H1 (cell line): ENCODE measurements at regions not wholly inside any gene's neighbourhood (a gene's known extent, or its start where the extent isn't known, plus 50 kb on each side); places are given as distances from the start of the nearest gene placed in this dataset.

ENCODE experiments used
- CTCF ChIA-PET: fragments of 300-600 bp; sonication (Branson Sonifier 250); formaldehyde crosslinking; loops from one replicate; lab custom pipeline; 2021; ENCODE audit not compliant: partially characterized antibody; lab: Charles Lee
- POLR2A ChIA-PET: fragments of 300-600 bp; sonication (Branson Sonifier 250); formaldehyde crosslinking; loops from one replicate; lab custom pipeline; 2021; ENCODE audit warnings: inconsistent platforms; ENCODE audit not compliant: partially characterized antibody; lab: Charles Lee
- DNase-seq, 2 experiments: peaks; one replicate each; pipeline versions ENCODE4 v3.0.0 to v3.0.0-alpha.2; 2010 to 2022; ENCODE audit warnings: low spot score in 2 of 2, low read depth in 1 of 2, mixed read lengths in 1 of 2
- FAIRE-seq: peaks from 2 replicates; lab custom pipeline; 2011; peaks lifted over from hg19 to GRCh38; lab: Jason Lieb, UNC
- H2AFZ ChIP-seq: 2 replicates; pipeline ENCODE4 v1.8.1; 2012; ENCODE audit warnings: low read length, inconsistent platforms
- H2AK5ac ChIP-seq: 2 replicates; pipeline ENCODE4 v1.6.1; 2013; ENCODE audit warnings: low read depth, low read length
- H2BK120ac ChIP-seq: replicated peaks from 2 replicates; pipeline ENCODE3; 2013; ENCODE audit warnings: low read depth, low read length, inconsistent platforms
- H2BK12ac ChIP-seq: 2 replicates; pipeline ENCODE4 v1.6.1; 2013; ENCODE audit warnings: low read depth, low read length
- H2BK15ac ChIP-seq: 2 replicates; pipeline ENCODE4 v1.6.1; 2013; ENCODE audit warnings: low read length
- H2BK20ac ChIP-seq: 2 replicates; pipeline ENCODE4 v1.6.1; 2013; ENCODE audit warnings: low read length
- H2BK5ac ChIP-seq: 2 replicates; pipeline ENCODE4 v1.6.1; 2013; ENCODE audit warnings: low read depth, low read length
- H3K14ac ChIP-seq: 2 replicates; pipeline ENCODE4 v1.6.1; 2013; ENCODE audit warnings: inconsistent platforms; ENCODE audit not compliant: insufficient read length
- H3K18ac ChIP-seq: 2 replicates; pipeline ENCODE4 v1.6.1; 2013; ENCODE audit warnings: low read length; ENCODE audit errors: extremely low read depth
- H3K23ac ChIP-seq: 2 replicates; pipeline ENCODE4 v1.6.1; 2013; ENCODE audit warnings: inconsistent platforms; ENCODE audit not compliant: insufficient read length
- H3K23me2 ChIP-seq: 2 replicates; pipeline ENCODE4 v1.6.1; 2013; ENCODE audit warnings: low read depth, low read length
- H3K27ac ChIP-seq: 2 replicates; pipeline ENCODE4 v1.6.1; 2011; ENCODE audit warnings: low read depth, low read length, inconsistent platforms
- H3K27me3 ChIP-seq, 4 experiments: replicated peaks in 1 of 4; 1 replicate in 1 of 4; 2 replicates in 3 of 4; pipeline versions ENCODE4 v1.6.1 to v1.8.1; 2011 to 2013; ENCODE audit warnings: low read length in 3 of 4, mild to moderate bottlenecking in 3 of 4, inconsistent platforms in 2 of 4, mixed read lengths in 2 of 4, moderate library complexity in 1 of 4; ENCODE audit not compliant: control insufficient read depth in 3 of 4, insufficient read depth in 3 of 4; ENCODE audit errors: extremely low read depth in 1 of 4
- H3K36me3 ChIP-seq, 4 experiments: 2 replicates each; pipeline versions ENCODE4 v1.6.1 to v1.8.1; 2011 to 2013; ENCODE audit warnings: mild to moderate bottlenecking in 4 of 4, low read length in 3 of 4, moderate library complexity in 2 of 4, control low read depth in 1 of 4, inconsistent platforms in 1 of 4; ENCODE audit not compliant: insufficient read depth in 4 of 4, control insufficient read depth in 2 of 4
- H3K4ac ChIP-seq: replicated peaks from 2 replicates; pipeline ENCODE3; 2013; ENCODE audit warnings: low read length, low read depth, mixed read lengths, inconsistent platforms; ENCODE audit not compliant: insufficient read length
- H3K4me1 ChIP-seq, 4 experiments: replicated peaks in 1 of 4; 1 replicate in 1 of 4; 2 replicates in 3 of 4; pipeline versions ENCODE4 v1.6.1 to v1.8.1; 2011 to 2013; ENCODE audit warnings: low read length in 3 of 4, inconsistent platforms in 2 of 4, mixed read lengths in 1 of 4; ENCODE audit not compliant: insufficient read depth in 4 of 4, control insufficient read depth in 3 of 4
- H3K4me2 ChIP-seq, 2 experiments: 2 replicates each; pipeline versions ENCODE4 v1.6.1 to v1.8.1; 2011 to 2013; ENCODE audit warnings: low read depth in 2 of 2, low read length in 2 of 2, control low read depth in 1 of 2, inconsistent platforms in 1 of 2, mild to moderate bottlenecking in 1 of 2; ENCODE audit not compliant: insufficient read depth in 1 of 2
- H3K4me3 ChIP-seq, 4 experiments: fragments of 200-600, 300-600 bp in 1 of 4; sonication (generic), shearing (Covaris generic), sonication (Bioruptor Twin) in 1 of 4; 2 replicates each; pipeline versions ENCODE4 v1.5.1 to v1.8.1; 2011 to 2016; ENCODE audit warnings: low read length in 4 of 4, low read depth in 3 of 4, control low read depth in 2 of 4, inconsistent platforms in 2 of 4, mild to moderate bottlenecking in 2 of 4, mixed read lengths in 1 of 4, moderate library complexity in 1 of 4; ENCODE audit not compliant: insufficient read depth in 2 of 4; ENCODE audit errors: extremely low read depth in 1 of 4
- H3K56ac ChIP-seq: replicated peaks from 2 replicates; pipeline ENCODE3; 2013; ENCODE audit warnings: low read depth, mild to moderate bottlenecking, mixed read lengths, low read length, inconsistent platforms; ENCODE audit not compliant: insufficient read length
- H3K79me1 ChIP-seq: 2 replicates; pipeline ENCODE4 v1.6.1; 2013; ENCODE audit warnings: low read depth, low read length, control low read depth
- H3K79me2 ChIP-seq, 2 experiments: 2 replicates each; pipeline versions ENCODE4 v1.6.1 to v1.8.1; 2012 to 2013; ENCODE audit warnings: low read length in 2 of 2, mild to moderate bottlenecking in 2 of 2, inconsistent platforms in 1 of 2; ENCODE audit not compliant: insufficient read depth in 2 of 2, control insufficient read depth in 1 of 2
- H3K9ac ChIP-seq, 4 experiments: replicated peaks in 1 of 4; 1 replicate in 1 of 4; 2 replicates in 3 of 4; pipeline versions ENCODE4 v1.6.1 to v1.8.1; 2011 to 2013; ENCODE audit warnings: low read depth in 3 of 4, low read length in 3 of 4, control low read depth in 2 of 4, mild to moderate bottlenecking in 2 of 4, moderate library complexity in 2 of 4, inconsistent platforms in 1 of 4; ENCODE audit errors: extremely low read depth in 1 of 4
- H3K9me3 ChIP-seq, 2 experiments: 2 replicates each; pipeline versions ENCODE4 v1.6.1 to v1.8.1; 2012 to 2013; ENCODE audit warnings: mild to moderate bottlenecking in 2 of 2, moderate library complexity in 2 of 2, control low read depth in 1 of 2, inconsistent platforms in 1 of 2, low read depth in 1 of 2, low read length in 1 of 2, mixed read lengths in 1 of 2; ENCODE audit not compliant: insufficient read depth in 2 of 2
- H4K20me1 ChIP-seq, 2 experiments: replicated peaks in 1 of 2; 2 replicates each; pipeline versions ENCODE3 to v1.8.1; 2011 to 2013; ENCODE audit warnings: inconsistent platforms in 2 of 2, low read length in 2 of 2, mild to moderate bottlenecking in 1 of 2; ENCODE audit not compliant: insufficient read depth in 2 of 2, control insufficient read depth in 1 of 2
- H4K5ac ChIP-seq: 2 replicates; pipeline ENCODE4 v1.6.1; 2013; ENCODE audit warnings: low read length, low read depth, mixed read lengths, inconsistent platforms; ENCODE audit not compliant: insufficient read length
- H4K8ac ChIP-seq: 2 replicates; pipeline ENCODE4 v1.8.0; 2013; ENCODE audit warnings: mild to moderate bottlenecking, moderate library complexity, low read length, inconsistent platforms; ENCODE audit not compliant: insufficient read depth; ENCODE audit errors: extremely low read depth
- H4K91ac ChIP-seq: replicated peaks from 2 replicates; pipeline ENCODE3; 2013; ENCODE audit warnings: low read length, mixed read lengths, inconsistent platforms; ENCODE audit not compliant: insufficient read length
- ATF2 ChIP-seq: IDR thresholded peaks from 2 replicates; pipeline ENCODE4 v1.6.1; 2012; ENCODE audit warnings: low read length, inconsistent platforms
- CBX5 ChIP-seq: fragments of 300-800, 300-1000 bp; sonication (generic); IDR thresholded peaks from 2 replicates; pipeline ENCODE4 v1.7.1; 2016; ENCODE audit warnings: antibody characterized with exemption, low read length, low read depth
- EGR1 ChIP-seq: IDR thresholded peaks from 2 replicates; pipeline ENCODE4 v1.6.1; 2011; ENCODE audit warnings: low read depth, low read length, borderline replicate concordance
- MAX ChIP-seq: IDR thresholded peaks from 2 replicates; pipeline ENCODE4 v1.6.1; 2012; ENCODE audit warnings: inconsistent platforms
- POLR2A ChIP-seq, 2 experiments: IDR thresholded peaks; 1 replicate in 1 of 2; 2 replicates in 1 of 2; pipeline ENCODE4 v1.6.1; 2011; ENCODE audit warnings: low read depth in 2 of 2, low read length in 2 of 2, mild to moderate bottlenecking in 2 of 2; ENCODE audit errors: control extremely low read depth in 1 of 2
- SAP30 ChIP-seq: fragments of 300-600 bp; sonication (generic); IDR thresholded peaks from 2 replicates; pipeline ENCODE4 v1.7.1; 2012; ENCODE audit warnings: low read length, moderate library complexity, mild to moderate bottlenecking, inconsistent platforms; ENCODE audit not compliant: insufficient read depth, insufficient replicate concordance
- SIX5 ChIP-seq: IDR thresholded peaks from 2 replicates; pipeline ENCODE4 v1.6.1; 2011; ENCODE audit warnings: mild to moderate bottlenecking, low read depth, low read length
- SP2 ChIP-seq: IDR thresholded peaks from 2 replicates; pipeline ENCODE4 v1.6.1; 2012; ENCODE audit warnings: mild to moderate bottlenecking, low read length, inconsistent platforms
- WGBS, 2 experiments: shearing (Covaris generic) in 1 of 2; methylation state at CpG; one replicate each; pipeline versions ENCODE4 v1.1.6 to v1.1.7; 2013 to 2015; ENCODE audit warnings: low lambda C conversion rate in 2 of 2, mixed read lengths in 2 of 2, inconsistent platforms in 1 of 2, low coverage in 1 of 2, missing lambda C conversion rate in 1 of 2; ENCODE audit not compliant: insufficient replicate concordance in 2 of 2, insufficient coverage in 1 of 2, insufficient read length in 1 of 2; ENCODE audit errors: extremely low coverage in 1 of 2, missing lambda C conversion rate in 1 of 2; 5-methylcytosine and 5-hydroxymethylcytosine counted together
- TF ChIP-seq, protein P1 (sequence below): IDR thresholded peaks from 2 replicates; pipeline ENCODE4 v1.6.1; 2011; ENCODE audit warnings: low read depth, mild to moderate bottlenecking, low read length; ENCODE audit not compliant: insufficient read depth

GRCh38 chr18:78102135-78102534, 852.5 kb downstream of the GALR1 start:
- WGBS, 2 experiments: 93% methylated on average over 8 of the region's 8 CpGs; no CpG with 5 or more reads in 1 of the 2 experiments

More at GRCh38 chr18:78102135-78102534, 852.5 kb downstream of the GALR1 start:
- H3K4ac ChIP-seq: no peak overlapping the region
- POLR2A ChIA-PET: no interaction called here
- H4K20me1 ChIP-seq: no peaks in the 10 kb centered on the region
- no peak overlapping the region for H4K5ac ChIP-seq
- H3K4me2 ChIP-seq: no peak overlapping the region
- H2BK15ac ChIP-seq: no peak overlapping the region
- no peak overlapping the region for H3K27ac ChIP-seq
- no peaks in the 10 kb centered on the region for H3K79me1 ChIP-seq
- H2BK5ac ChIP-seq: no peak overlapping the region
- H3K56ac ChIP-seq: no peak overlapping the region
- no peak overlapping the region for H3K14ac ChIP-seq
- H3K79me2 ChIP-seq: no peaks in the 10 kb centered on the region
- CTCF ChIA-PET: no interaction called here
- TF ChIP-seq SIX5: no peak
- TF ChIP-seq MAX: no peak
- no peak for TF ChIP-seq ATF2
- no peak for TF ChIP-seq EGR1
- TF ChIP-seq SP2: no peak
- no peak for TF ChIP-seq POLR2A (IDR thresholded peaks at IDR 0.05; ENCODE audit: control extremely low read depth in 1 of 2, low read depth in 2 of 2, low read length in 2 of 2)
- TF ChIP-seq CBX5: no peak
- TF ChIP-seq SAP30: no peak
- TF ChIP-seq, protein P1, sequence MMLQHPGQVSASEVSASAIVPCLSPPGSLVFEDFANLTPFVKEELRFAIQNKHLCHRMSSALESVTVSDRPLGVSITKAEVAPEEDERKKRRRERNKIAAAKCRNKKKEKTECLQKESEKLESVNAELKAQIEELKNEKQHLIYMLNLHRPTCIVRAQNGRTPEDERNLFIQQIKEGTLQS: no peak
- no peak overlapping the region for H3K4me3 ChIP-seq
- no peaks in the 10 kb centered on the region for H3K36me3 ChIP-seq
- H3K4me1 ChIP-seq: no peaks in the 10 kb centered on the region
- no peak overlapping the region for H2AFZ ChIP-seq
- no peak overlapping the region for H2BK120ac ChIP-seq
- no peak overlapping the region for H4K8ac ChIP-seq
- FAIRE-seq (no peak), DNase-seq (no peak)
- H3K27me3 ChIP-seq: no peaks in the 10 kb centered on the region
- no peak overlapping the region for H2BK20ac ChIP-seq
- no peak overlapping the region for H2AK5ac ChIP-seq
- H3K18ac ChIP-seq: no peak overlapping the region
- H2BK12ac ChIP-seq: no peak overlapping the region
- H3K23me2 ChIP-seq: no peaks in the 10 kb centered on the region
- H3K23ac ChIP-seq: no peak overlapping the region
- peaks cover 4 to 6% of the 10 kb centered on the region in 2 experiments; a peak in 2 of 4 replicates for H3K9me3 ChIP-seq
- no peak overlapping the region for H4K91ac ChIP-seq
- no peak overlapping the region for H3K9ac ChIP-seq
